ENCODE measurements at regions not wholly inside any gene's neighbourhood (a gene's known extent, or its start where the extent isn't known, plus 50 kb on each side); places are given as distances from the start of the nearest gene placed in this dataset.
"Not testable (repeated sequence)": the region's sequence is repeated elsewhere in the genome, so short reads cannot be mapped to it uniquely, and the experiment has no call there.

GRCh38 chr4:170446782-170447181, 357.0 kb upstream of the AADAT start:
- Histone ChIP-seq H3K4me1 (ENCODE audit: insufficient read depth, low read length) (no peaks in the 10 kb centered on the region), H3K27ac (ENCODE audit: low read depth, low read length) (no peak overlapping the region), H3K4me3 (ENCODE audit: insufficient read depth, low read length) (no peak overlapping the region), H2AFZ (ENCODE audit: low read length) (no peak overlapping the region), H3K79me2 (ENCODE audit: insufficient read depth, low read length) (no peaks in the 10 kb centered on the region), H3K36me3 (ENCODE audit: insufficient read depth, low read length) (no peaks in the 10 kb centered on the region), H3K4me2 (ENCODE audit: insufficient read depth, low read length) (no peak overlapping the region), H3K9me3 (ENCODE audit: low read depth, low read length) (no peaks in the 10 kb centered on the region), H3K27me3 (ENCODE audit: insufficient read depth, low read length) (no peaks in the 10 kb centered on the region), H4K20me1 (ENCODE audit: insufficient read depth, low read length) (no peaks in the 10 kb centered on the region)
- DNase-seq (ENCODE audit: insufficient read length, low spot score, missing footprints): no peak
- no peak for TF ChIP-seq CTCF (IDR thresholded peaks at IDR 0.05; ENCODE audit: extremely low read depth, low read depth, low read length)

- DNase-seq (ENCODE audit: insufficient read length, low spot score, missing footprints): not testable (repeated sequence)
Measured at GRCh38 chr4:170441146-170441545, 351.4 kb upstream of the AADAT start.

GRCh38 chr4:170428929-170429328, 339.2 kb upstream of the AADAT start:
- Histone ChIP-seq H3K27ac (ENCODE audit: low read depth, low read length) (no peak overlapping the region), H3K79me2 (ENCODE audit: insufficient read depth, low read length) (no peaks in the 10 kb centered on the region)
- TF ChIP-seq CTCF (IDR thresholded peaks at IDR 0.05; ENCODE audit: extremely low read depth, low read depth, low read length): no peak

More at GRCh38 chr4:170441146-170441545, 351.4 kb upstream of the AADAT start:
- H3K36me3 ChIP-seq (ENCODE audit: insufficient read depth, low read length); H3K9me3 ChIP-seq (ENCODE audit: low read depth, low read length); H3K4me3 ChIP-seq (ENCODE audit: insufficient read depth, low read length); H2AFZ ChIP-seq (ENCODE audit: low read length); H3K27ac ChIP-seq (ENCODE audit: low read depth, low read length); H3K4me2 ChIP-seq (ENCODE audit: insufficient read depth, low read length); H4K20me1 ChIP-seq (ENCODE audit: insufficient read depth, low read length); H3K4me1 ChIP-seq (ENCODE audit: insufficient read depth, low read length); H3K27me3 ChIP-seq (ENCODE audit: insufficient read depth, low read length); H3K79me2 ChIP-seq (ENCODE audit: insufficient read depth, low read length): not testable (repeated sequence)

GRCh38 chr4:170425521-170426143, 335.9 kb upstream of the AADAT start:
- Histone ChIP-seq H3K27ac (ENCODE audit: low read depth, low read length) (no peak overlapping the region), H3K36me3 (ENCODE audit: insufficient read depth, low read length) (no peaks in the 10 kb centered on the region), H3K9me3 (ENCODE audit: low read depth, low read length) (no peaks in the 10 kb centered on the region), H3K4me2 (ENCODE audit: insufficient read depth, low read length) (no peak overlapping the region), H4K20me1 (ENCODE audit: insufficient read depth, low read length) (no peaks in the 10 kb centered on the region), H2AFZ (ENCODE audit: low read length) (no peak overlapping the region), H3K4me1 (ENCODE audit: insufficient read depth, low read length) (no peaks in the 10 kb centered on the region), H3K79me2 (ENCODE audit: insufficient read depth, low read length) (no peaks in the 10 kb centered on the region), H3K4me3 (ENCODE audit: insufficient read depth, low read length) (no peak overlapping the region), H3K27me3 (ENCODE audit: insufficient read depth, low read length) (no peaks in the 10 kb centered on the region)
- no peak for TF ChIP-seq CTCF (IDR thresholded peaks at IDR 0.05; ENCODE audit: extremely low read depth, low read depth, low read length)
- no peak for DNase-seq (ENCODE audit: insufficient read length, low spot score, missing footprints)

More at GRCh38 chr4:170428929-170429328, 339.2 kb upstream of the AADAT start:
- no peak overlapping the region for H3K4me2 ChIP-seq (ENCODE audit: insufficient read depth, low read length)
- no peak overlapping the region for H2AFZ ChIP-seq (ENCODE audit: low read length)
- no peaks in the 10 kb centered on the region for H3K36me3 ChIP-seq (ENCODE audit: insufficient read depth, low read length)
- H3K4me3 ChIP-seq (ENCODE audit: insufficient read depth, low read length): no peak overlapping the region
- H4K20me1 ChIP-seq (ENCODE audit: insufficient read depth, low read length): no peaks in the 10 kb centered on the region
- no peaks in the 10 kb centered on the region for H3K9me3 ChIP-seq (ENCODE audit: low read depth, low read length)
- DNase-seq (ENCODE audit: insufficient read length, low spot score, missing footprints): no peak
- no peaks in the 10 kb centered on the region for H3K4me1 ChIP-seq (ENCODE audit: insufficient read depth, low read length)
- H3K27me3 ChIP-seq (ENCODE audit: insufficient read depth, low read length): no peaks in the 10 kb centered on the region

All from osteoblast (primary cell).